GM12864 (cell line): ENCODE measurements at regions not wholly inside any gene's neighbourhood (a gene's known extent, or its start where the extent isn't known, plus 50 kb on each side); places are given as distances from the start of the nearest gene placed in this dataset.

Experiments used
- DNase-seq: peaks from one replicate; pipeline ENCODE4 v3.0.0-alpha.2; 2011; ENCODE audit warnings: low read depth
- H3K4me3 ChIP-seq: 2 replicates; pipeline ENCODE4 v1.5.1; 2011; ENCODE audit warnings: mild to moderate bottlenecking, low read depth, low read length, control low read depth
- CTCF ChIP-seq: IDR thresholded peaks from 2 replicates; pipeline ENCODE4 v1.5.1; 2011; ENCODE audit warnings: low read depth, mild to moderate bottlenecking, moderate library complexity, low read length, control low read depth, inconsistent platforms; ENCODE audit errors: missing control alignments

- TF ChIP-seq CTCF, result no peak
- no peak overlapping the region for H3K4me3 ChIP-seq
- no peak for DNase-seq
Measured at GRCh38 chr6:134740473-134741199, 209.3 kb downstream of the ALDH8A1 start.

GRCh38 chr6:134740027-134740373, 209.9 kb downstream of the ALDH8A1 start:
- H3K4me3 ChIP-seq, result no peak overlapping the region
- TF ChIP-seq CTCF, result no peak
- DNase-seq, result no peak

GRCh38 chr6:134739299-134740026, 210.4 kb downstream of the ALDH8A1 start:
- H3K4me3 ChIP-seq, result no peak overlapping the region

GRCh38 chr6:134738211-134738885, 211.6 kb downstream of the ALDH8A1 start:
- TF ChIP-seq CTCF, result no peak

More at GRCh38 chr6:134739299-134740026, 210.4 kb downstream of the ALDH8A1 start:
- no peak for DNase-seq
- TF ChIP-seq CTCF, result no peak

GRCh38 chr6:134735461-134735860, 214.4 kb downstream of the ALDH8A1 start:
- DNase-seq, result no peak
- no peak overlapping the region for H3K4me3 ChIP-seq
- no peak for TF ChIP-seq CTCF

More at GRCh38 chr6:134738211-134738885, 211.6 kb downstream of the ALDH8A1 start:
- DNase-seq, result no peak
- no peak overlapping the region for H3K4me3 ChIP-seq

GRCh38 chr6:134734312-134734869, 215.5 kb downstream of the ALDH8A1 start:
- no peak for TF ChIP-seq CTCF
- no peak for DNase-seq
- H3K4me3 ChIP-seq, result no peak overlapping the region
